ENCODE measurements at regions not wholly inside any gene's neighbourhood (a gene's known extent, or its start where the extent isn't known, plus 50 kb on each side); places are given as distances from the start of the nearest gene placed in this dataset.

- H3K14ac ChIP-seq (ENCODE audit: insufficient read depth, low read length) = no peak overlapping the region
- no peaks in the 10 kb centered on the region for H3K23me2 ChIP-seq (ENCODE audit: insufficient read length, low read depth, low read length, poor library complexity, severe bottlenecking)
- H4K8ac ChIP-seq (replicated peaks; ENCODE audit: insufficient read length, low read depth, low read length) = no peak overlapping the region
- no peak overlapping the region for H2BK5ac ChIP-seq (ENCODE audit: insufficient read length, low read length)
- H2BK20ac ChIP-seq (ENCODE audit: low read depth, low read length, poor library complexity, severe bottlenecking) = no peak overlapping the region
- H4K5ac ChIP-seq (ENCODE audit: insufficient read length, low read depth, low read length) = no peak overlapping the region
- H3K79me1 ChIP-seq (ENCODE audit: insufficient read depth, low read depth, low read length, poor library complexity, severe bottlenecking) = no peaks in the 10 kb centered on the region
- no peak overlapping the region for H2BK120ac ChIP-seq (ENCODE audit: low read depth, low read length, poor library complexity, severe bottlenecking)
- no peak overlapping the region for H3K23ac ChIP-seq (ENCODE audit: insufficient read length, low read depth, low read length)
- H3K27ac Mint-ChIP-seq = no peak overlapping the region
- H2AK5ac ChIP-seq (ENCODE audit: insufficient read length, low read length) = no peak overlapping the region
- H4K20me1 ChIP-seq (ENCODE audit: control insufficient read depth, insufficient read depth, insufficient read length) = no peaks in the 10 kb centered on the region
- H3K4me1 Mint-ChIP-seq = no peaks in the 10 kb centered on the region
- no peak overlapping the region for H2AFZ ChIP-seq (ENCODE audit: low read length)
- no peak overlapping the region for H3K4me2 ChIP-seq (ENCODE audit: insufficient read depth, insufficient read length, low read length)
- H3K9ac ChIP-seq (ENCODE audit: extremely low read depth, insufficient read length, low read length) = no peak overlapping the region
- no peak overlapping the region for H3K27ac ChIP-seq (ENCODE audit: insufficient read length, low read depth, low read length)
- H3K36me3 Mint-ChIP-seq (ENCODE audit: insufficient read depth in 1 of 3, low read depth in 3 of 3) = no peaks in the 10 kb centered on the region
- H3K4me1 ChIP-seq (ENCODE audit: insufficient read depth, low read length) = no peaks in the 10 kb centered on the region
- H3K4me3 Mint-ChIP-seq = no peak overlapping the region
- TF ChIP-seq, protein P1, sequence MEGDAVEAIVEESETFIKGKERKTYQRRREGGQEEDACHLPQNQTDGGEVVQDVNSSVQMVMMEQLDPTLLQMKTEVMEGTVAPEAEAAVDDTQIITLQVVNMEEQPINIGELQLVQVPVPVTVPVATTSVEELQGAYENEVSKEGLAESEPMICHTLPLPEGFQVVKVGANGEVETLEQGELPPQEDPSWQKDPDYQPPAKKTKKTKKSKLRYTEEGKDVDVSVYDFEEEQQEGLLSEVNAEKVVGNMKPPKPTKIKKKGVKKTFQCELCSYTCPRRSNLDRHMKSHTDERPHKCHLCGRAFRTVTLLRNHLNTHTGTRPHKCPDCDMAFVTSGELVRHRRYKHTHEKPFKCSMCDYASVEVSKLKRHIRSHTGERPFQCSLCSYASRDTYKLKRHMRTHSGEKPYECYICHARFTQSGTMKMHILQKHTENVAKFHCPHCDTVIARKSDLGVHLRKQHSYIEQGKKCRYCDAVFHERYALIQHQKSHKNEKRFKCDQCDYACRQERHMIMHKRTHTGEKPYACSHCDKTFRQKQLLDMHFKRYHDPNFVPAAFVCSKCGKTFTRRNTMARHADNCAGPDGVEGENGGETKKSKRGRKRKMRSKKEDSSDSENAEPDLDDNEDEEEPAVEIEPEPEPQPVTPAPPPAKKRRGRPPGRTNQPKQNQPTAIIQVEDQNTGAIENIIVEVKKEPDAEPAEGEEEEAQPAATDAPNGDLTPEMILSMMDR (conservative IDR thresholded peaks at IDR 0.05) = no peak
- no peaks in the 10 kb centered on the region for H3K79me2 ChIP-seq (ENCODE audit: insufficient read depth, low read length)
- H3K9me3 Mint-ChIP-seq = no peaks in the 10 kb centered on the region
- no CpG with 5 or more reads among the region's 3 CpGs for WGBS (ENCODE audit: extremely low coverage, insufficient read length, low lambda C conversion rate)
- no peaks in the 10 kb centered on the region for H3K27me3 Mint-ChIP-seq (ENCODE audit: low read depth)
- H4K91ac ChIP-seq (ENCODE audit: insufficient read length, low read depth, low read length) = no peak overlapping the region
- no peak overlapping the region for H3T11ph ChIP-seq (ENCODE audit: low read length)
- no peaks in the 10 kb centered on the region for H3K9me3 ChIP-seq (ENCODE audit: control insufficient read depth, low read depth, low read length)
- H3K18ac ChIP-seq (ENCODE audit: insufficient read length, low read depth, low read length) = no peak overlapping the region
- no peak overlapping the region for H3K4ac ChIP-seq (ENCODE audit: low read depth, low read length)
- no peak overlapping the region for H2BK15ac ChIP-seq (ENCODE audit: low read depth, low read length)
- no peak for DNase-seq
- H3K27me3 ChIP-seq (ENCODE audit: insufficient read depth, low read length) = no peaks in the 10 kb centered on the region
- H2BK12ac ChIP-seq (ENCODE audit: insufficient read length, low read depth, low read length) = no peak overlapping the region
- H3K56ac ChIP-seq (ENCODE audit: insufficient read length, low read depth, low read length) = no peak overlapping the region
Measured at GRCh38 chr5:106610041-106610440, 1060.7 kb downstream of the EFNA5 start.
